H54 (cell line): ENCODE measurements at regions not wholly inside any gene's neighbourhood (a gene's known extent, or its start where the extent isn't known, plus 50 kb on each side); places are given as distances from the start of the nearest gene placed in this dataset.

Experiments used
- DNase-seq: peaks from one replicate; pipeline ENCODE4 v3.0.0; 2011; ENCODE audit warnings: low spot score, mixed read lengths; ENCODE audit not compliant: insufficient read length
- FAIRE-seq: peaks from 3 replicates; lab custom pipeline; 2011; peaks lifted over from hg19 to GRCh38; lab: Jason Lieb, UNC
- POLR2A ChIP-seq: IDR thresholded peaks from 2 replicates; pipeline ENCODE4 v1.6.1; 2011; ENCODE audit warnings: low read depth, mild to moderate bottlenecking, low read length

DNA sequence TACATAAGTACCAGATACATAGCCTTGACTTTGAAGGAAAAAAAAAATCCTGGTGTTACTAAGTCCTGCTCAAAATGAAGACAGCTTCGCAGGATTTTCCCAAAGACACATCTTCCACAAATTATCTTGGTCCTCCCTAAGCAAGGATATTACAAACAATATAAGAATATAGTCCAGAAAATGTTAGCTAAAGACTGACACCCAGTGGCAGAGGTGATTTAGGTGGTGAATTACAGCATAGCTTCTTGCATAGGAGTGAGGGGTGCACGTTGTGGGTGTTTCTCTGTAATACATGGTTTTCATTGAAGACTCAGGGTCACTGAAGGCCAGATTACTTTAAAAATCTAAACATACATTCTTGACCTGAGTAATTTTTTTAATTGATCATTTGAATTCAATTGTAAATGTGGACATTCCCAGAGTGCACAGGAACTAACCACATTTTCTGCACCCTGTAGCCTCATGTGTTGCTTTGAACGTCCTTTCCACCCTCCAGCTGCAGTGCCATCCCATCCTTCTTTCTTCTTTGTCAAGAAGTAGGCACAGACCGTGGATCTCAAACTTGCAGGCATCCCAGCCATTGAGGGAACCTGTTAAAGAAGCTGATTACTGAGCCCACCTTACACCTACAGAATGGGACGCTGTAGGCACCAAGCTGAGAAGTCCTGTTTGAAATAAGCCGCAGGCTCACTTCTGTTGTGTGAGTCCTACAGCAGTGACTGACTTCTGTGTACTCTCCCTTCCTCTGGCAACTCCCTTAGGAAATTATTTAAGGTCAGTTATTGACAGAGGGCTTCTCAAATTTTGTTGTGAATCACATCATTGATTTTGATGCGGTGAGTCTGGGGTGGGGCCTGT lies 102.6 kb downstream of the PERP start:
- no peak for DNase-seq
- TF ChIP-seq POLR2A = no peak
- no peak for FAIRE-seq

DNA sequence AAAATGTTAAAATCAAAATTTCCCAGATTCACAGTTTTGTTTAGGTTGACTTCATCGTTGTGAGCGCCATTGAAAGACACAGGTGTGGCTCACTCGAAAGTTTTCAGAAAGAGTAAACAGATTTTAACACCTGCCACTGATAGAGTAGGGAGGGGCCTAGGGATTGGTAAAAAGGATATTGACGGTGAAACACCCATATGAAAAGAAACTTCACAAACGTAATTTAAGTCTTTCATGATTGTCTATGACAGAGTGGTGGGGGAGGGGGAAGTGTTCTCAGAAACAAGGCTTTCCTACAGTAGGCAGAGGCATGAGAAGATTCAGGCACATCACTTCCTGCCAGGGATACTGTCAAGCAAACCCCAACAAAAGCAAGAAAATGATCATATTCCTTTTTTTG lies 101.4 kb downstream of the PERP start:
- FAIRE-seq (no peak), DNase-seq (no peak)
- TF ChIP-seq POLR2A = no peak

DNA sequence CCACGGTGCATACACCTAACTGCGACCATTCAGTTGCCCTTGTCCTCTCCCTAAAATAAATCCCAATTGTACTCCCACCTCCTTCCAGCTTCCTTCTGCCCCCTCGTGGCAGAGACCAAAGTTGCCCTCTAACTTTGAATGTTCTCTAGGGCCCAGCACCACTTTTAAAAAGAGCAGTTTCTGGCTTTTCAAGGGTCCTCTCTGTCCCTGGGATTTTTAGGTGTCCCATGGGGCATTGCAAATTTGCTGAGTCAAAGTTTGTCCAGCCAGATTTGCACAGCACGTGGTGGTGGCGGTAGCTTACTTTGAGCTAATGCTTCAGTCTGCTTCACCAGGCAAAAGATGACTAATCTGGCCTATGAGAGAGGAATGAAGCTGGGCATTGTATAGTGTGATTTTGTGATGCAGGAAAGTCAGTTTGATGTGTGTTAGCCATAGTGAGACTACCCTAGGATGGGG lies 100.2 kb downstream of the PERP start:
- DNase-seq (peak; percentile 15), FAIRE-seq (no peak)
- no peak for TF ChIP-seq POLR2A

DNA sequence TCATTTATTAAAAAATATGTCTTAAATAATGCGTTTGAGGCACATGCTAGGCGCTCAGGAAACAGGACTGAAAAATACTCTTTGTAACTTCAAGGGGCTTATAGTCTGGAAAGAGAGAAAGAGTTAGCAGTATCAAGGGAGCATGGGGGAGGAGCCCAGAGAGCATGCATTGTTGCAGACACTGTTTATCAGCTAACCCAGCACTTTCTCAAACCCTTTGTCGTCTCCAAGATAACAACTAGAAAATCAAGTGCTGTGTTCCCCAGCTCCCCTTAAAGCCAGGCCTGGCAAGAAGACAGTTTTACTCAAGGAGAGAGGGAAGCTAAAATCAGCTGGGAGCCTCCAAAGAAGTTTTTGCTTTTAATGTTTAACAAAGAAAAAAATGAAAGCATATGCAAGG lies 98.4 kb downstream of the PERP start:
- no peak for FAIRE-seq
- no peak for TF ChIP-seq POLR2A

DNA sequence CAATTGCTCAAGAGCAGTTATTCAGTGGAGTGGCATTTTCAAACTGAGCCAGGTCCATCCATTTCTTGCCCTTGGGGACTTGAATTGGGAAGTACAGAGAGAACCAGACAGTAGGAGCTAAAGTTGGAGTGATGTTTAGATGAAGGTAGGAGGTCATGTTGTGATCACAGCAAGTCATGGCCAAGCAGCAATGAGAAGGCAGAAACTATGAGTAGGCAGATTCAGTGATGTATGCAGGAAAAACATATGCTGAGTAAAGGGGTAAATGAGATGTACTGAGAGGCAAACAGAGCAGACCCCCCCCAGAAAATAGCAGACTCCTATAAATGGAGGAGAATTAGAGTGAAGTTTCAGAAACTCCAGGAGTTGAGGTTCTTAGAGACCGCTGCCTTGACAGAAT lies 95.8 kb downstream of the PERP start:
- FAIRE-seq (no peak), DNase-seq (no peak)
- no peak for TF ChIP-seq POLR2A

More for the DNA sequence above, 98.4 kb downstream of the PERP start:
- no peak for DNase-seq

DNA sequence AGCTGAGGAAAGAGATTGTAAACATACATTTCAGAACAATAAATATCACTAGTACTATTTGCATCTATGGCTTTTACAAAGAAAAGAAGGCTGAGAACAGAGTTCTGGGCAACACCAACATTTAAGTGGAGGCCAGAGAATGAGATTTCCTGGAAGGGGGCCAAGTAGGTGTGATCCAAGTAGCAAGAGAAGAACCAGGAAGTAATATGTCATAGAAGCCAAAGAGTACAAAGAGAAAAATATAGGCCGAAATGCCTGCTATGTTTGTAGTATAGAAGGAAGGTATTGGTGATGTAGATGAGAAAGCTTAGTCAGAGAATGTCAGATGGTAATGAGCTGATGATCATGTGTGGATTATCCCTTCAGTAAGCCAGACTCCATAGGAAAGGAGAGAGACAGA lies 94.5 kb downstream of the PERP start:
- FAIRE-seq (no peak), DNase-seq (no peak)
- no peak for TF ChIP-seq POLR2A

DNA sequence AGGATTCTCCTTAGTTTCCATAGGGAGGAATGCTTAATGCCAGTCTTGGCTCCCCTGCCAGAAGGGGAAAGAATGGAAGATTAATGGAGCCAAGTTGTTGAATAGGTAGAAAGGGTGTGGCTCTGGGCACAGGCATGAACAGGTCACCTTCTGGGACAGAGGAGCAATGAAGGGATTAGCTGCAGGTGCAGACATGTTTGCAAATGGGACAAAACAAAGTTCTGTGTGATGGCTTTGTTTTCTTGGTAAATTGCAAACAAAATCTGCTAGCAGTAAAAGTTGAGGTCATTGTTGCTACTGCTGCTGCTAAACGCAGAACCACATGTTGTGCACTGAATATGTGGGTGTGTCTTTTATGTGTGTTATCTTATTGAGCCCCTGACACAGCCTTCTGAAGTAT lies 93.3 kb downstream of the PERP start:
- no peak for DNase-seq
- no peak for TF ChIP-seq POLR2A
- FAIRE-seq = no peak

DNA sequence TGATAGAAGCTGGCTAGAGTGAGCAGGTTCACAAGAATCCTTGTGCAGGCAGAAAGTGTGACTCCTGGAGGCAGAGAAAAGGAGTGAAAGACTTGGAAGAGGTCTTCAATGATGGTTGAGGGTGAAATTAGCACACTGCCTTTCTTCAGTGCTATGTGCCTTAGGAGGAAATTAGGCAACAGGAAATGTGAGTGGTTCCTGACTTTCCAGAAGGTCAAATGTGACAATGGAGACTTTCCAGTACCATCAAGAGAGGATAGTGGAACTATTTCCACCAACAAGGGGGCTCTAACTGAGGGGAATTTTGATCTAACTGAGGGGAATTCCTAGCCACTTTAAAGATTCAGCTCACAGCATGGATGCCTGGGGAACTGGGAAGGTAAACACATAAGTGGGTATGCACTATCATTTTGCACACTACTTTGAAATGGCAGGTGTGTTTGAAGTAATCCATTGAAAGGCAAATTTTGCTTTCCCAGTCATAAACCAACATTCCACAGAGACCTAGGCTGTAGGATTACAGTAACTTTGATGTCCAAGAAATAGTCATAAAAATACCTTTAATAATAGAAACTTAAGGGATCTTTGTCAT lies 90.0 kb downstream of the PERP start:
- DNase-seq (no peak), FAIRE-seq (no peak)
- TF ChIP-seq POLR2A = no peak

DNA sequence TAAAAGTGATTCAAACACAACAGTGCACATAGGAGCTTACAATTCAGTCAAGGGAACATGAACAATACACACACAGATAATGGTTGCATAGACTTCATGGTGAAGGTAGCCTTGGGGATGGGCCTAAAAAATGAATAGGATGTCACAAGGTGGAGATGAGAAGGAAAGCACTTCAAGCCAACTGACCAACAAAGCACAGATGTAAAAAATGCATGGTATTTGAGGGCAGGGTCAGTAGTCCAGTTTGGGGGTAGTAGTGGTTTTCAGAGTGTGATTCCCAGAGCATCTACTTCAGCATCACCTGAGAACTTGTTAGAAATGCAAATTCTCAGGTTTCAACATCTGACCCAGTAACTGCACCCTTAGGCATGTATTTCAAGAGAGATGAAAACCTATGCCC lies 88.9 kb downstream of the PERP start:
- DNase-seq (no peak), FAIRE-seq (no peak)
- TF ChIP-seq POLR2A = no peak

DNA sequence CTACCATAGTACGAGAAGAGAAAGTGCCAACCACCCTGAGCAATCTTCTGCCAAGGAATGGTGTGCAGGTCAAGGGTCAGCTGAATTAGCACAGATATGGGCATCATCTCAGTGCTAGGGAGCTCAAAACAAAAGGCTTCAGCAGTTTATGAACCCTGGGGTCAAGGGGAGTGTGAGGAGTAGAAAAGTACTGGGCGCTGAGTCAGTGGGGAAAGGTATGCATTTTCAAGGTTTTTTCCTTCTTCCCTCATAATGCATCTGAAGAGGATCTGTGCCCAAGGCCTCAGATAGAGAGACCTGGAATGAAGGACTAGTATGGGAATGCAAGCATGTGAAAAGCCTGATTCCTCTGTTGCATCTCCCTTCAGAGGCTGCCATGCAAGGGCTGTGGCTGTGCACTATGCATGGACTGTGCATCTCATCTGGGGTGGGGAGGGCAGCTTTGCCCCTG lies 81.7 kb downstream of the PERP start:
- TF ChIP-seq POLR2A = no peak
- DNase-seq = no peak
- no peak for FAIRE-seq

DNA sequence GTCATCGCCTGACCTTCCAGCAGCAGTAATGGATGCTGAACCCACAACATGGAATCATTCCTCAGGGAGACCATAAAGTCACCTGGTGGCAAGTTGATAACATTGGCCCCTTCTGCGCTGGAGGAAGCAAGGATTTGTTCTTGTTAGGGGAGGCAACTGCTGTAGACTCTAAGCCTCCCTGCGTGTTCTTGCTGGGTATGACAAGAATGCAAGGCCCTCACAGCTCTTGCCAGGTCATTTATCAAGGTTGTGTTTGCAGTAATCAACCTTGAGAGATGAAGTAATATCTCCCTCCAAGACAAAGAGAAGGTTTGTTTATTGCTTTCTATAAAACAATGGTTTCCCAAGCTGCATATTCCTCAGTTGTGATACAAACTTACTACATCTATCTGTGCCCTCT lies 80.9 kb downstream of the PERP start:
- no peak for FAIRE-seq
- no peak for TF ChIP-seq POLR2A

DNA sequence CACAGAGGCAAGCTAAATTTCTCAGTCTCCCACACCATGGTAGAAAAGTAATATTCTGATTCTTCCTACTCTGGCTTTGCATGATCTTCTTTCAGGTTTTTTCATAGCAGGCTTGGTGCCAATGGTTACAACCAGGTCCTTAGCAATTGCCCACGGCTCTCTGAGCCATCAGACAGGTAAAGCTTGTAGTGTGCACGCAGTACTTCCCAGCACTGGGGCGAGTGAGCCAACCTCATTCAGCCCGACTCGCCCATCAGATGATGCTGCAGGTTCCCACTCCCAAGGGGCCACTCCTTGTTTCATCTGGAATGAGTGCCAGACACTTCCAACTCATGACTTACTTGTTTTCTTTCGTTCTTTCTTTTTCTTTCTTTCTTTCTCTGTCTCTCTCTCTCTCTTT lies 78.3 kb downstream of the PERP start:
- no peak for FAIRE-seq
- TF ChIP-seq POLR2A = no peak

More for the DNA sequence above, 80.9 kb downstream of the PERP start:
- DNase-seq = no peak

DNA sequence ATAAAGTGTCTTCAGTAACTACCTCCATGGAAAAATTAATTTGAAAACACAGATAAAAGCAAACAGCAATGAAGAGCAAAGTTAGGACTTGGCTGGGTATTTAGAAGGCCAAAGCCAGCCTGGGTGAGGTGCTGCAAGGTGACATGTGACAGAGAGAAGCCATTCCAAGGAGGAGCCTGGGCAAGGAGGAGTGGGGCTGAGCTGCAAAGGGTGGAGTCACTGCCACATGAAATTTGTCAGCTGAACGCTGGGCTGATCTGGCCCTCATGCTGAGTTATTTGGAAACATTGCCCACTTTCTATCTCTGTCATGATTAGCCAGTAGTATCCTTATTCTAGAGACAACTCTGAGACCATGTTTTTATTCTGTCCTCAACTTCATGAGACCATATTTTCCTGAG lies 76.3 kb downstream of the PERP start:
- FAIRE-seq (no peak), DNase-seq (no peak)
- no peak for TF ChIP-seq POLR2A

More for the DNA sequence above, 78.3 kb downstream of the PERP start:
- DNase-seq = no peak

DNA sequence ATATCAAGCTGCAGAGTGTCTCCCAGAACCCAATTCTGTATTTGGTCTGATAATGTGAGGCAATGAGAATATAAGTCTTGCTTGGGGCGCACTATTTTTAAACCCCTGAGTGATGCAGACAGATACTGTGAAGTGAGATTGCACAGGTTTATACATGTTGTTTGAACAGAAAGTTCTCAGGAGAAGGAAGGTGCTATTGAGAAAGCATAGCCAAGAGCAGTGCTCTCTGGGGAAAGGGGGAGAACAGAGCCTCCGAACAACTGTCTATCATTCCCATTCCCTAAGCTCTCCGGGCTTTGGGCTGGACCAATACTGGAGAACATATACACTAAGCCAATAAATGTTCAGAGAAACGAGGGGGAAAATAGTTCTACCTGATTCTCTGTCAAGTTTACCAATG lies 75.8 kb downstream of the PERP start:
- DNase-seq = no peak
- no peak for TF ChIP-seq POLR2A
- FAIRE-seq = no peak
